Stimulated activated memory B cell treated with anti-CD40 and anti-IgM and Interleukin-4, amounts not matched to agents 10 μg/mL and 1 μg/mL and 100 μg/mL, for 72 hours (primary cell): ENCODE measurements at regions not wholly inside any gene's neighbourhood (a gene's known extent, or its start where the extent isn't known, plus 50 kb on each side); places are given as distances from the start of the nearest gene placed in this dataset.

Experiments used
- ATAC-seq: fragments of 150-1000 bp; cut with Tn5 transposase; 2 replicates; pipeline ENCODE4 v1.10.0; 2021
- H3K27ac Mint-ChIP-seq: one replicate; pipeline ENCODE4 v1.8.0; 2022; ENCODE audit warnings: mild to moderate bottlenecking, mixed read lengths
- H3K27me3 Mint-ChIP-seq: one replicate; pipeline ENCODE4 v1.8.0; 2022; ENCODE audit warnings: mixed read lengths
- H3K36me3 Mint-ChIP-seq: one replicate; pipeline ENCODE4 v1.8.0; 2022; ENCODE audit warnings: mixed read lengths
- H3K4me1 Mint-ChIP-seq: one replicate; pipeline ENCODE4 v1.8.0; 2022; ENCODE audit warnings: mixed read lengths
- H3K4me3 Mint-ChIP-seq: one replicate; pipeline ENCODE4 v1.8.0; 2022; ENCODE audit warnings: mild to moderate bottlenecking, moderate library complexity, mixed read lengths
- H3K9me3 Mint-ChIP-seq: one replicate; pipeline ENCODE4 v1.8.0; 2022; ENCODE audit warnings: mixed read lengths

DNA sequence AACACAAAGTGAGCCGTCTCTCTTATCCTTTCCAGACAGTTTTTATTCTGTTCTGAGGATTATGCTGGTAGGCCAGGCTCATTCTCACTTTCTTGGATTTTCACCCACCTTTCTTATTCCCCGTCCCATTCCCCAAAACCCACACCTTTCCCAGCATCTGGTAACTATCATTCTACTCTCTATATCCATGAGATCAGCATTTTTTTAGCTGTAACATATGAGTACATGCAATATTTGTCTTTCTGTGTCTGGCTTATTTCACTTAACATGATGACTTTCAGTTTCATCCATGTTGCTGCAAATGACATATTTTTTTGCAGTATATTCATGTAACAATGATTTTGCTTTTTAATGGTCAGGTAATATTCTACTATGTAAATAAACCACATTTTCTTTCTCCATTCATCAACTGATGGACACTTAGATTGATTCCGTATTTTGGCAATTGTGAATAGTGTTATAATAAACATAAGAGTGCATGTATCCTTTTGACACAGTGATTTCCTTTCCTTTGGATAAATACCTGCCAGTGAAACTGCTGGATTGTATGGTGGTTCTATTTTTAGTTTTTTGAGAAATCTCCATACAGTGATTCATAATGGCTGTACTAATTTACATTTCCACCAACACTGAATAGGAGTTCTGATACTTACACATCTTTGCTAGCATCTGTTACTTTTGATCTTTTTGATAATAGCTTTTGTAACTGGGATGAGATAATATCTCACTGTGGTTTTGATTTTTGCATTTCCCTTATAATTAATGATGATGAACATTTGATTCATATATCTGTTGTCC is 289.3 kb downstream of the RPRM start:
- peaks cover 16% of the 10 kb centered on the region for H3K9me3 Mint-ChIP-seq
- no peaks in the 10 kb centered on the region for H3K27me3 Mint-ChIP-seq
- no peak overlapping the region for H3K27ac Mint-ChIP-seq
- H3K4me3 Mint-ChIP-seq = no peak overlapping the region
- no peaks in the 10 kb centered on the region for H3K4me1 Mint-ChIP-seq
- no peaks in the 10 kb centered on the region for H3K36me3 Mint-ChIP-seq
- ATAC-seq = no peak

DNA sequence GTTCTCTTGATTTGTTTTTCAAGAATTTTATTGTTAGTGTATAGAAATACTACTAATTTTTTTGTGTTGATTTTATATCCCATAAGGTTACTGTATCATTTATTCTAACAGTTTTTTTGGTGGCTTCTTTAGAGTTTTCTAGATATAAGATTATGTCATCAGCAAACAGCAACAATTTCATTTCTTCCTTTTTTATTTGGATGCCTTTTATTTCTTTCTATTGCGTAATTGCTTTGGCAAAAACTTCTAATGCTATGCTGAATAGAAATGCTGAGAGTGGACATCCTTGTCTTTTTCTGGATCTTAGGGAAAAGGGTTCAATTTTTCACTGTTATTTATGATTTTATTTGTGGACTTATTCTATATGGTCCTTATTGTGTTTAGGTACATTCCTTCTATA is 298.8 kb downstream of the RPRM start:
- peaks cover 5% of the 10 kb centered on the region for H3K9me3 Mint-ChIP-seq
- ATAC-seq = no peak
- no peaks in the 10 kb centered on the region for H3K4me1 Mint-ChIP-seq
- no peak overlapping the region for H3K27ac Mint-ChIP-seq
- no peaks in the 10 kb centered on the region for H3K27me3 Mint-ChIP-seq
- no peak overlapping the region for H3K4me3 Mint-ChIP-seq
- no peaks in the 10 kb centered on the region for H3K36me3 Mint-ChIP-seq

DNA sequence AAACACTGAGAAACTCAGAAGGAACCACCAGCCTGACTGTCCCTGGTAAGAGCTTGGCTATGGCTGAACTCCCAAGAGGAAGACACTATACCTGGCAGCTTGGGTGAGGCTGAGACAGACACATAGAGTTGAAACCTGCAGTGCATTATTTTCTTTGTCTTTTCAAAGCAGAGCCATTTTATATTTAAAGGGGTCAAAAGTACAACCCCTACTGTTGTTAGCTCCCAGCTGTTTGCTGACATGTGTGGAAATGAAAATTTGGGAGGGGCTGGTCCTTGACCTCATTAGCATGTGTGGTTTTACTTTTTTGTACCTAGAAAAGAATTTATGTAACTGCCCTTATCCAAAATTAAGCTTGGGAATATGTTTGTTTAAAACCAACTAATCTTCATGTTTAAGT is 309.0 kb downstream of the RPRM start:
- Mint-ChIP-seq H3K9me3 (peaks cover under 1% of the 10 kb centered on the region), H3K27me3 (no peaks in the 10 kb centered on the region), H3K27ac (no peak overlapping the region), H3K4me3 (no peak overlapping the region), H3K4me1 (no peaks in the 10 kb centered on the region), H3K36me3 (no peaks in the 10 kb centered on the region)
- ATAC-seq = no peak

DNA sequence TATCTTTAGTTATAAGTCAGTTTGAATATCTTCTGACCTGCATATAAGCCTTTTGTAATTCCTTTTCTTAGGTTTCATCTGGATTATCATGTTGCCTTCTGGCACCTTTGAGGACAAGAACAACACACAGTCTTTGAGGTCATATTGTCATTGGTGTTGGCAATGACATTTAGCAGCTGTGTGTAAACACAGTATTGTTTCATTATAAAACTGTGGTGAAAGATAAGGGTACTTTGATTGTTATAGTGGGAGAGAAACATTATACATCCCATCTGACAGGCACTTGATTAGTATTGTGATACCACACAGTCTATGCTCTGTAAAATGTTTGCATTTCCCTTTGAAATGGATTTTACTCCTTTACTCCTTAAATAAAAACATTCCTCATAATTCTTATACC is 313.5 kb downstream of the RPRM start:
- no peaks in the 10 kb centered on the region for H3K36me3 Mint-ChIP-seq
- H3K27me3 Mint-ChIP-seq = no peaks in the 10 kb centered on the region
- H3K27ac Mint-ChIP-seq = no peak overlapping the region
- H3K9me3 Mint-ChIP-seq = peaks cover 3% of the 10 kb centered on the region
- no peak overlapping the region for H3K4me3 Mint-ChIP-seq
- no peak for ATAC-seq
- H3K4me1 Mint-ChIP-seq = no peaks in the 10 kb centered on the region

DNA sequence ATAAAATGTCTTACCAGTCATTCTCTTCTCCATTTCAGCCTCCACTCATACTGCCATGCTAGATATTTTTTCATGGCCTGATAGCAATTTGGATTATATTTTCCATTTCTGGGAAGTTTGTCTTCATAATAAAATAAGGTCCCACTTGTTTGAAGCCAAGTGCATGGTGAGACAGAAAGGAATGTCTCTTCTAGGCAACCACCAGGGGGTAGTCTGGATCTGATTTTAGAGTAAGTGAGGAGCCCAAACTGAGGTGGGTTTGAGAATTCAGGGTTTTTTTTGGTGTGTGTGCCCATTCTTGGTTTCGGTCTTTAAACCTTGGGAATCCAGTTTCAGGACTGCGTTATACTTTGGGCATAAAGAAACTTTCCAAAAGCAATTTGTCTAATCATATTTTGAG is 315.5 kb downstream of the RPRM start:
- H3K9me3 Mint-ChIP-seq = peaks cover 3% of the 10 kb centered on the region
- no peaks in the 10 kb centered on the region for H3K27me3 Mint-ChIP-seq
- H3K4me3 Mint-ChIP-seq = no peak overlapping the region
- no peak overlapping the region for H3K27ac Mint-ChIP-seq
- ATAC-seq = no peak
- no peaks in the 10 kb centered on the region for H3K4me1 Mint-ChIP-seq
- no peaks in the 10 kb centered on the region for H3K36me3 Mint-ChIP-seq

DNA sequence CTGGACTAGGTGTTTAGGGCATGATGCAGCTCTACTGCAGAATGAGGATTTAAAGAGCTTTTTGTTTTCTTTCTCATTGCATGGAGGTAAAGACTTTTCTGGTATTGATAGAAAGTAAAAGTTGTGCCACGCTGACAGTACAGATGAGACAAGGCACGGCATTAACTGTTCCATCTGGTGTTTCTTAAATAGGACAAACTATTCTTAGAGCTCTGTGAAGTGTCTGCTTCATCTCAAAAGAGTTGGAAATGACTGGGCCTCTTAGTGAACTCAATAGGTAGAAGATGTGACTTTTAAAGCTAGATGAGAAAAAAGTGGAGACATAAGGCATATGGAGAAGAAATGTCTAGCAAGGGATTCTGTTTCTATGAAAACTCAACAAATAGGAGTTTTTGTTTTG is 321.8 kb downstream of the RPRM start:
- ATAC-seq = no peak
- no peak overlapping the region for H3K4me3 Mint-ChIP-seq

DNA sequence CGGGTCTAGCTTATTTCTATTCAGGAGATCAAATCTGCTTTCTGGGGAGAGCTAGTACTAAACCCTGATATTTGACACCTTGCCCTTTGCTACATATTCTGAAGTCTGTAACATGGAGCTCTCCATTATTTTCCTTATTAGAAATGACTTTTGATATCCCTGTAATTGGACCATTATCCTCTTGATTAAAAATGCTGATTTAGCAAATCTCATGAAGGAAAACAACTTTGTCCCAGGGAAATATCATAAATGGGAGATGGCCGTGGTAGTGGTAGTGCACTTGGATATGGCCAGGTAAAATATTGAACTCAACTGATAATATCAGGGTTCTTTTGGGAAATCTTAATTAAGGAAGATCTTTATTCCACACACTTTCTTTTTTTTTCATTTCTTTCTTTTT is 326.5 kb downstream of the RPRM start:
- H3K9me3 Mint-ChIP-seq = peaks cover 15% of the 10 kb centered on the region
- no peaks in the 10 kb centered on the region for H3K36me3 Mint-ChIP-seq
- H3K4me3 Mint-ChIP-seq = no peak overlapping the region
- no peak for ATAC-seq
- H3K27ac Mint-ChIP-seq = no peak overlapping the region
- no peaks in the 10 kb centered on the region for H3K4me1 Mint-ChIP-seq
- no peaks in the 10 kb centered on the region for H3K27me3 Mint-ChIP-seq

More for the DNA sequence above, 321.8 kb downstream of the RPRM start:
- Mint-ChIP-seq H3K27ac (no peak overlapping the region), H3K27me3 (no peaks in the 10 kb centered on the region), H3K9me3 (peaks cover 17% of the 10 kb centered on the region), H3K4me1 (no peaks in the 10 kb centered on the region), H3K36me3 (no peaks in the 10 kb centered on the region)

DNA sequence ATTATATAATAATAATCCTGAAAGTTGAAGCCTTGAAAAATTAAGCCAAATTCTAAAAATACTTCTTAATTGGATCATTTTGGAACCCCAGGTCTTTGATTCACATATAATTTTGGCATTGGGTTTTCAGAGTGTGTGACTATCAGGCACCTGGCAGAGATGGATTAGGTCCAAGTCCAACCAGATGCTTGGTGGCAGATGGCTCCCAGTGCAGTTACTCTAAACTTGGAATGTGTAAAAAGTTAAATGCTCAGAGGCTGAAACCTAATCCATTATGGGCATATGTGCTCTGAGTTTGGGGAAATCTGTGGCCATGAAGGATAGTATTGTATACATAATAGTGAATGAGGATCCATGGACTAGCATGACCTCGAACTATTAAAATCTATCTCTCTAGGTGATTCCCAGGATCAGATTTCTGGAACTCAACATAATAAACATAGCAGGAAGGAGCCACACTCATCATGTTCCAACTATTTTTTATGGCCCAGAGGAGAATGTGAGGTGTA is 333.0 kb downstream of the RPRM start:
- H3K4me1 Mint-ChIP-seq = no peaks in the 10 kb centered on the region
- H3K27me3 Mint-ChIP-seq = no peaks in the 10 kb centered on the region
- no peak overlapping the region for H3K4me3 Mint-ChIP-seq
- no peaks in the 10 kb centered on the region for H3K9me3 Mint-ChIP-seq
- no peak for ATAC-seq
- no peak overlapping the region for H3K27ac Mint-ChIP-seq
- no peaks in the 10 kb centered on the region for H3K36me3 Mint-ChIP-seq

DNA sequence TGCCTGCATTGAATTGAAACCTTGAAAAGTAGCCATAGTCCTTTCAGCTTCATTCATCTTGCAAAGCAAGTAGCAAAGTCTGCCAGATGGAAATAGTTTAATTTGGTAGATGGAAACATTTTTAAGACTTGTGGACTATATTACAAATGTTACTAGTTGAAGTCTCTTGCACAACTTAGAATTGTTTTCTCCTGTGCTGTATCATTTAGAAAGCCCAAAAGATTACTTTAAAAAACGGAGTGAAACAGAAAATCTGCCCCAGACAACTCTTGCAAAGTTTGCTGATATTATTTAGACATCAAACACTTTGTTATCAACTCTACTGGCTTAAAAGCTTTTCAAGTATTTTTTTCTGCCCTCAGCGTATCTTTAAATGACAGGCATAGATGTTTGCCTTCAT is 335.0 kb downstream of the RPRM start:
- H3K27ac Mint-ChIP-seq = no peak overlapping the region
- ATAC-seq = no peak
- H3K27me3 Mint-ChIP-seq = no peaks in the 10 kb centered on the region
- no peak overlapping the region for H3K4me3 Mint-ChIP-seq
- peaks cover 3% of the 10 kb centered on the region for H3K9me3 Mint-ChIP-seq
- H3K4me1 Mint-ChIP-seq = no peaks in the 10 kb centered on the region
- no peaks in the 10 kb centered on the region for H3K36me3 Mint-ChIP-seq

DNA sequence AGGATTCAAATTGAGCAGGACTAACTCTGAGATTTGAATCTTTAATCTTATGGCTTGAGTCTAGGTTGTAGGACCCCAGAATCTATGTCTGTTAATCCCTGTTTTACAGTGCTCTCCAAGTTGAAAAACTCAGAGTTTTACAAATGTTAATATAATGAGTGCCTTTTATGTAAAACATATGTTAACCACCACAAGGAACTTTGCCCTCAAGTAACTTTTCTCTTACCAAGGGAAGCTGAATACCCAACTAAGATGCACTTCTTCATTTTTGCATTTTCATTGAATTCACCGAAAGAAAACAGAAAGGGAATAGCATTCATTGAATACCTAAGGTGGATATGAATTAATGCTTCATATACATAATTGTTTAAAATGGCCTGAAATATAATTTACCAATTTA is 338.1 kb downstream of the RPRM start:
- ATAC-seq = no peak
- H3K36me3 Mint-ChIP-seq = no peaks in the 10 kb centered on the region
- no peak overlapping the region for H3K4me3 Mint-ChIP-seq
- H3K4me1 Mint-ChIP-seq = no peaks in the 10 kb centered on the region
- no peak overlapping the region for H3K27ac Mint-ChIP-seq
- no peaks in the 10 kb centered on the region for H3K27me3 Mint-ChIP-seq
- H3K9me3 Mint-ChIP-seq = peaks cover 3% of the 10 kb centered on the region

DNA sequence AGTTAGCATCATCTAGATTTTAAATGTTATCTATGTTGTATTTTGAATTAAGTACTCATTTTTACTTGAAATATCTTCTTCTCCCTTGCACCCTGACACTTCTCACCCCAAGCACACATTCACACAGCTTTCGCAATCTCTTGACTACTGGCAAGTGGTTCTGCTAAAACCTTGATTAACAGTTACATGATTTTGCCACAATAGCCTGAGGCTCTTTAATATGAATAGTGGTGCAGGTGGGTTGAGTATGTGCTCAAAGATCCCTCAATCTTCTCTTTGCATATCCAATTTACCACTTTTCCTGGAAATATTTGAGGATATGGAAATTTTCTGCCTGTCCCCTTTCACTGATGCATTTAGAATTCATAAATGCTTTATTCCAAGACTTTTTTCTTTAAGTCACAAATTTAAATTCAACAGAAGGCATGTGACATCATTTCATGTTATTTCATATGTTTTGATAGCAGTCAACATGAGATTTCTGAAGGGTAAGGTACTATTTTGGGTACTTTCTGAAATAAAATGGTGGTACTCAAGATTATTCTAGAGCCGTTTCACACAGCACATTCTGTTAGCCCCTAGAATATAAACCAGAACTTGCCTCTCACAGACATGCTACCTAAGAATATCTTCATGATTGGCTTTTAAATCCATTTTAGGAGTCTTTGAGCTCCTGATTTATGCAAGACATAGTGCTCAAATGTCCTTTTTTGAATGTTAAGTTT is 339.7 kb downstream of the RPRM start:
- H3K27me3 Mint-ChIP-seq = no peaks in the 10 kb centered on the region

DNA sequence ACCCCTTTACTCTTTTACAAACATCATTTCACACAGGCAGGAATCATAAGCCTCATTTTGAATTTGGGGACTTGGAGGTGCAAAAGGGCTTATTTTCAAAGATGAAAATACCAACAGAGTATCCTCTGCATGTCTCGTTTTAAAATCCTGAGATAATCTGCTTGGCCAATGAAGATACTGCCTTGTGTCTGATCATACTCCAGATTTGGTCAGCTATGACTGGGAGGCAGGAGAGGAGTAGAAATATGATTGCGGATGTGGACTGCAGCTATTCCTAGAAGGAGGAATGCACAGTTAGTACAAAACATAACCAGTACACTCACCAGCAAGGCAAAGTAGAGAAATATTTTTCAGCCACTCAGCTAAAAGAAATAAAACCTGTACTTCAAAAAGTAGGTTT is 342.3 kb downstream of the RPRM start:
- no peak for ATAC-seq
- no peak overlapping the region for H3K4me3 Mint-ChIP-seq

More for the DNA sequence above, 339.7 kb downstream of the RPRM start:
- Mint-ChIP-seq H3K9me3 (peaks cover 6% of the 10 kb centered on the region), H3K36me3 (no peaks in the 10 kb centered on the region), H3K27ac (no peak overlapping the region), H3K4me3 (no peak overlapping the region), H3K4me1 (no peaks in the 10 kb centered on the region)
- no peak for ATAC-seq

DNA sequence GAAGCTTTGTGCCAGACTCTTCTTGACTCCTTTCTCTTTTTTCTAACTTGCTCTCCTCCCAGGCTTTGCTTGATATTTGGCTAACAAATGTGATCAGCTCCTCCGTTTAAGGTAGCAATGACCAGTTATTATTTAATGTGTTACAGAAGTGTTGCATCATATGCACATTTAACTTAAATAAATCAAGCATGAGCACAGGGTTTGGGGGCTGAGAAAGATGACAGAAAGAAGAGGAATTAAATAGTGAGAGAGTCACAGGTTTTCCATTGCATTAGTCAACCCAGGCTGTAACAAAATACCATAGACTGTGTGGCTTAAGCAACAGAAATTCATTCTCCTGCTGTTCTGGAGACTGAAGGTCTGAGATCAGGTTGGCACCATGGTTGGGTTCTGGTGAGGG is 343.8 kb downstream of the RPRM start:
- no peaks in the 10 kb centered on the region for H3K27me3 Mint-ChIP-seq
- H3K27ac Mint-ChIP-seq = no peak overlapping the region
- ATAC-seq = no peak
- H3K4me3 Mint-ChIP-seq = no peak overlapping the region
- no peaks in the 10 kb centered on the region for H3K4me1 Mint-ChIP-seq
- H3K36me3 Mint-ChIP-seq = no peaks in the 10 kb centered on the region
- H3K9me3 Mint-ChIP-seq = peaks cover 9% of the 10 kb centered on the region

More for the DNA sequence above, 342.3 kb downstream of the RPRM start:
- Mint-ChIP-seq H3K27ac (no peak overlapping the region), H3K4me1 (no peaks in the 10 kb centered on the region), H3K27me3 (no peaks in the 10 kb centered on the region), H3K9me3 (peaks cover 6% of the 10 kb centered on the region), H3K36me3 (no peaks in the 10 kb centered on the region)

DNA sequence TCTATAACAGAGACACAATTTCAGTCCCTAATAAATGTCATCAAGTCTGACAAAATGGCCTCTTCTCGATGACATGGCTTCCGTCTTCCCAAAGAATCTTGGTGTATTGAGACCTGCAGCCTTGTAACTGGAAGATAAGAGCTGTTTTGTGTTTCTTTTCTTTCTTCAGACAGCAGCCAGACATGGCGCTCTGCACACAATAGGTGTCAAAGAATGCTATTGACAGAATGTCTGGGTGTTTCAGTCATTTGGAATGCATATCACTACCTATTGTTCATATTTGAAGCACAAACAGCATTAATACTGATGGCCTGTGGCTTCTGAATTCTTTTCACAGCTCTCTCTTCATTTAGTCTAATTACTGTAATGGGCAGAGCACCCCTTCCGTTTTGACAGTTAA is 344.8 kb downstream of the RPRM start:
- Mint-ChIP-seq H3K36me3 (no peaks in the 10 kb centered on the region), H3K27ac (no peak overlapping the region), H3K27me3 (no peaks in the 10 kb centered on the region), H3K4me3 (no peak overlapping the region), H3K4me1 (no peaks in the 10 kb centered on the region), H3K9me3 (peaks cover 6% of the 10 kb centered on the region)
- ATAC-seq = no peak

DNA sequence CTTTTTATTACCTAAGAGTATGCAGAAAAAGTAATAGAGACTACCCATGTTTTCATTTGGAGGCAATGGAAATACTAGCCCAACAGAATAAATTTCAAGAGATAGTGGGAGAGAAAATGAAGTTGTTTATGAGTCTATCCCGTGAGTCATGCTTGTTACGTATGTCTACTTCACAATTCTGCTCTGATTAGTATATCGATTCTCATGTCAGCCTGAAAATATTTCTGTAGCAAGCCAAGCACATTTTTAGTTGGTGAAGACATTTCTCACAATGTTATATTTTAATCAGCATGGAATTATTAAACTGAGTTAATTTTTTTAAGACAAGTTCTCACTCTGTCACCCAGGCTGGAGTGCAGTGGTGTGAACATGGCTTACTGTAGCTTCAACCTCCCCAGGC is 346.1 kb downstream of the RPRM start:
- Mint-ChIP-seq H3K27me3 (no peaks in the 10 kb centered on the region), H3K4me3 (no peak overlapping the region), H3K36me3 (no peaks in the 10 kb centered on the region), H3K9me3 (peaks cover 8% of the 10 kb centered on the region), H3K4me1 (no peaks in the 10 kb centered on the region), H3K27ac (no peak overlapping the region)
- ATAC-seq = no peak

DNA sequence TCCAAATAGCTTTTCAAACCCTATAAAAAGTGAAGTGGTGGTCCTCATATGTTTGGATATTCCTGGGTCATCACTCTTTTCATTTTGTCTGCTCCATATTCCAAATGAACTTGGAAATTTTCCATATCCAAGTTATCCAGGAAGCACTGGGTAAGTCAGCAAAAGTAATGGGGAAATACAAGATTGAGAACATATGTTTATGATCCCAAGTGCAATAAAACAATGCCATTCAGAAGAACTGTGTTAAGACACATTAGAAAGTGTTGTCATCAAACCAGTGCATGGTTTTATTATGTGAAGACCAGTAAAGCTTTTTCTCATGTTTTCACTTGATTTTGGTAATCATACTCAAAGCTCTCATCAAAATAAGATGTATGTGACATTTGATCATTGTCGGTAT is 363.4 kb downstream of the RPRM start:
- ATAC-seq = no peak
- H3K4me1 Mint-ChIP-seq = no peaks in the 10 kb centered on the region
- no peaks in the 10 kb centered on the region for H3K36me3 Mint-ChIP-seq
- H3K27ac Mint-ChIP-seq = no peak overlapping the region
- no peaks in the 10 kb centered on the region for H3K9me3 Mint-ChIP-seq
- no peak overlapping the region for H3K4me3 Mint-ChIP-seq
- no peaks in the 10 kb centered on the region for H3K27me3 Mint-ChIP-seq
